ENCODE measurements at regions not wholly inside any gene's neighbourhood (a gene's known extent, or its start where the extent isn't known, plus 50 kb on each side); places are given as distances from the start of the nearest gene placed in this dataset.
"Not testable (repeated sequence)": the region's sequence is repeated elsewhere in the genome, so short reads cannot be mapped to it uniquely, and the experiment has no call there.

DNA sequence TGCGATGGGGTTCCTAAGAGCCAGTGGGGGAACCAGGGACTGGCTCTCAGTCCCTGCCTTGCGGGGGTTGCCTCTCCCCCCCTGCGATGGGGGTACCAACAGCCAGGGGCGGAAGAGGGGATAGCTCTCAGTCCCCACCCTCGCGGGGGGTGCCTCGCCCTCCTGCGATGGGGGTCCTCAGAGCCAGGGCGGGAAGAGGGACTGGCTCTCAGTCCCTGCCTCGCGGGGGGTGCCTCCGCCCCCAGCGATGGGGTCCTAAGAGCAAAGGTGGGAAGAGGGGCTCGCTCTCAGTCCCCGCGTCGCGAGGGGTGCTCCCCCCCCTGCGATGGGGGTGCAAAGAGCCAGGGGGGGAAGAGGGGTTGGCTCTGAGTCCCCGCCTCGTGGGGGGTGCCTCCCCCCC, 162.0 kb downstream of the ATP6V0E2 start:
- not testable (repeated sequence) for TF ChIP-seq CTCF (conservative IDR thresholded peaks at IDR 0.05 in 1 of 2, IDR thresholded peaks at IDR 0.05 in 1 of 2; ENCODE audit: extremely low read depth in 1 of 2, insufficient read depth in 1 of 2, low read depth in 1 of 2, low read length in 2 of 2); EZH2 (IDR thresholded peaks at IDR 0.05; ENCODE audit: borderline replicate concordance, low read length)

Measured in mammary epithelial cell (primary cell).